ENCODE measurements at regions not wholly inside any gene's neighbourhood (a gene's known extent, or its start where the extent isn't known, plus 50 kb on each side); places are given as distances from the start of the nearest gene placed in this dataset.
"Not testable (repeated sequence)": the region's sequence is repeated elsewhere in the genome, so short reads cannot be mapped to it uniquely, and the experiment has no call there.

DNA sequence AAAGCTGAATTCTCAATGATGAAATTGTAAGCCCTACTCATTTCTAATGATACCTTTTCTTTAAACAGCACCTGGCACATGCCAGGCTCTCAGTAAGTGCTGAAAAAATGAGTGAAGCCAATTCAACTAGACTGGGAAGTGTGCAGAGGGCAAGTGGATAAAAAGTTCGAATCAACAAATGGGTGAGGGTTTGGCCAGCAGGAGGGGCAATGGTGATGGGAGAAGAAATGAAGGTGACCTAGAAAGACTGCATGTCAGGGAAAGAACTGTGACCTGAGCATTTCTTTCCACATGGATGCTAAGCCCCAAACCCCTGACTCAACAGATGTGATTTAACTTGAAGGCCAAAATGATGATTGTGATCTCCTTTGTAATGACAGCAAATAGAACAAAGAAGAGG, 54.6 kb downstream of the DKK1 start:
- no peaks in the 10 kb centered on the region for H3K27me3 ChIP-seq (replicated peaks in 2 of 5; ENCODE audit: control insufficient read depth in 4 of 5, insufficient read depth in 5 of 5, low read length in 4 of 5)
- H3K36me3 ChIP-seq (ENCODE audit: control insufficient read depth in 4 of 4, insufficient read depth in 4 of 4, low read length in 3 of 4) = no peaks in the 10 kb centered on the region
- no peak overlapping the region for H3K27ac ChIP-seq (ENCODE audit: insufficient read depth in 1 of 2, low read depth in 1 of 2, low read length in 2 of 2, poor library complexity in 1 of 2, severe bottlenecking in 2 of 2)
- CTCF ChIA-PET = no interaction called here
- H3K4me1 ChIP-seq (ENCODE audit: control extremely low read depth in 1 of 4, control insufficient read depth in 4 of 4, insufficient read depth in 4 of 4, low read length in 3 of 4) = no peaks in the 10 kb centered on the region
- peaks cover 0 to 2% (median 0%) of the 10 kb centered on the region in 5 experiments for H3K9me3 ChIP-seq (ENCODE audit: control extremely low read depth in 1 of 5, control insufficient read depth in 4 of 5, insufficient read depth in 2 of 5, low read depth in 1 of 5, low read length in 4 of 5)
- no peak for DNase-seq
- 100% methylated on average over 1 of the region's 1 CpG for WGBS (ENCODE audit: insufficient coverage)
- POLR2A ChIA-PET = no interaction called here
- H3K4me3 ChIP-seq (ENCODE audit: control insufficient read depth in 1 of 7, extremely low read depth in 1 of 7, insufficient read depth in 4 of 7, low read depth in 2 of 7, low read length in 6 of 7) = no peak overlapping the region

DNA sequence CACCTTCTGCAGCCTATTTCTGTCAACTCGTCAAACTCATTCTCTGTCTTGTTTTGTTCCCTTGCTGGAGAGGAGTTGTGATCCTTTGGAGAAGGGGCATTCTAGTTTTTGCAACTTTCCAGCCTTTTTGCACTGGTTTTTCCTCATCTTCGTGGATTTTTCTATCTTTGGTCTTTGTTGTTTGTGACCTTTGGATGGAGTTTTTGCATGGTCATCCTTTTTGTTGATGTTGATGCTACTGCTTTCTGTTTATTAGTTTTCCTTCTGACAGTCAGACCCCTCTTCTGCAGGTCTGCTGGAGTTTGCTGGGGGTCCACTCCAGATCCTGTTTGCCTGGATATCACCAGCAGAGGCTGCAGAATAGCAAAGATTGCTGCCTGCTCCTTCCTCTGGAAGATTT, 60.1 kb downstream of the DKK1 start:
- H3K27me3 ChIP-seq (replicated peaks in 2 of 5; ENCODE audit: control insufficient read depth in 4 of 5, insufficient read depth in 5 of 5, low read length in 4 of 5); DNase-seq; H3K4me3 ChIP-seq (ENCODE audit: control insufficient read depth in 1 of 7, extremely low read depth in 1 of 7, insufficient read depth in 4 of 7, low read depth in 2 of 7, low read length in 6 of 7); H3K36me3 ChIP-seq (ENCODE audit: control insufficient read depth in 4 of 4, insufficient read depth in 4 of 4, low read length in 3 of 4); CTCF ChIA-PET; H3K4me1 ChIP-seq (ENCODE audit: control extremely low read depth in 1 of 4, control insufficient read depth in 4 of 4, insufficient read depth in 4 of 4, low read length in 3 of 4); POLR2A ChIA-PET; H3K27ac ChIP-seq (ENCODE audit: insufficient read depth in 1 of 2, low read depth in 1 of 2, low read length in 2 of 2, poor library complexity in 1 of 2, severe bottlenecking in 2 of 2); H3K9me3 ChIP-seq (ENCODE audit: control extremely low read depth in 1 of 5, control insufficient read depth in 4 of 5, insufficient read depth in 2 of 5, low read depth in 1 of 5, low read length in 4 of 5): not testable (repeated sequence)
- WGBS (ENCODE audit: insufficient coverage) = 90% methylated on average over 2 of the region's 2 CpGs

DNA sequence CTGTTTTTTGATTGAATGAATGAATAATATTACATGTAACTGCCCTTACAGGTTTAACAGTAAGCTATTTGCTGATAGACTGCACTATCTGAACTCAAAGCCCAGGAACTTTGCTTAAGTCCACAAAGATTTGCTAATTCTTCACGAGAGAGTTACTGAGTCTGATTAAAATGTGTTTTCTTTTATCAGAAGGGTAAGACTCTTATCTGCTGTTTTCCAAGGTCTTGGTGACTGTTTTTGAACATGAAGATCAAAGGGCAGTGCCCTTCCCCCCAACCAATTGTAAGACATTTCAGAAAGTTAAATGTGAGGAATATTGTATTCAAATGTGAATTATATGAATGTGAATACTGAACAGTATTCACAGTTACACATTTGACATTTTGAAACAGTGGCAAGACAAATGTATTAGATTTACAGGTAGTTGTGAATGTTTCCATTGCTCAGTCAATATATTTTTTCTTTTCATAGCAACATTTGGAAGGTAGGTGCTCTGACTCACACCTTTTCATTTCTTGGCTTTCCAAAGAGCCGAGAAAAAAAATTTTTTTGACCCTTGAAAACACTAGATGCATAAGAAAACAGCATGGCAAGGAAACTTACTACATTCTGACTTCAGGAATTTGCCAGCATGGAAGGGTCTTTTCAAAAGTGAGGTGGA, 62.7 kb downstream of the DKK1 start:
- no peaks in the 10 kb centered on the region for H3K4me1 ChIP-seq (ENCODE audit: control extremely low read depth in 1 of 4, control insufficient read depth in 4 of 4, insufficient read depth in 4 of 4, low read length in 3 of 4)
- no peak overlapping the region for H3K4me3 ChIP-seq (ENCODE audit: control insufficient read depth in 1 of 7, extremely low read depth in 1 of 7, insufficient read depth in 4 of 7, low read depth in 2 of 7, low read length in 6 of 7)
- H3K27ac ChIP-seq (ENCODE audit: insufficient read depth in 1 of 2, low read depth in 1 of 2, low read length in 2 of 2, poor library complexity in 1 of 2, severe bottlenecking in 2 of 2) = no peak overlapping the region
- peaks cover 0 to 10% (median 7%) of the 10 kb centered on the region in 5 experiments for H3K9me3 ChIP-seq (ENCODE audit: control extremely low read depth in 1 of 5, control insufficient read depth in 4 of 5, insufficient read depth in 2 of 5, low read depth in 1 of 5, low read length in 4 of 5)
- 77% methylated on average over 2 of the region's 2 CpGs for WGBS (ENCODE audit: insufficient coverage)
- CTCF ChIA-PET = no interaction called here
- POLR2A ChIA-PET = no interaction called here
- no peaks in the 10 kb centered on the region for H3K36me3 ChIP-seq (ENCODE audit: control insufficient read depth in 4 of 4, insufficient read depth in 4 of 4, low read length in 3 of 4)
- no peaks in the 10 kb centered on the region for H3K27me3 ChIP-seq (replicated peaks in 2 of 5; ENCODE audit: control insufficient read depth in 4 of 5, insufficient read depth in 5 of 5, low read length in 4 of 5)
- no peak for DNase-seq

DNA sequence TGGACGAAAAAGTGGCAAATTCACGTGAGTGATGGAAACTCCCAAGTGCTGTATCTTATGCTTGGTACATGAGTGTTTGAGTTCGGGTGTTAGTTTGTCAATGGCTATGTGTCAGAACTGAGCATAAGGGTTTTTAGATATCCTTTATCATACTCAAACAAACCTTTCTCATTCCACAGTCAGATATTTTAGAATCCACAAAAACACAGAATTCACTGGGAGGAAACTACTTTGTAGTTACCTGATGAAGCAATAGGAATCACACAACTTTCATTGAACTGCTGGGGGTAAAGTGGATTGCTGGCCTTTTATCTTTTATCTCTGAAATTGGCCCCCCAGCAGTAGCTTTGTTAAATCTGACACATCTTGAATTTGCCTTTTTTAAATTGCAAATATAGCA, 64.0 kb downstream of the DKK1 start:
- WGBS (ENCODE audit: insufficient coverage) = 70% methylated on average over 2 of the region's 3 CpGs

DNA sequence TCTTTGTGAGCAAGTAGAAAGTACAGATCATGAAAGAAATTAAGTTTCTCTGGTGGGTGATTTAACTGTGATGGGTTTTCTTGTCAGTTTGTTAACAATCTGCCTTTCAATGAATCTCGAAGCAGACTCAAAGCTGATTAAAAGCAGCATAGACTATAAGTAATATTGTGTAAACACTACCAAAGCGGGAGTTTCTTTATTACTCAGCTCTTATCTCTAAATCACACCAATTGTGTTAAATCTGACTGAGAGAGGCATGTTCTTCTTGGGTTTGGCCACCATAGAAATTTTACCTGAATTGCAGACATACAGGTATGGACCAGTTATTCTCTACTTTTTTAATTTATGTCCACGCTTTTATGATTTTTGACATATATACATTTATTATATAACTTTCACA, 65.2 kb downstream of the DKK1 start:
- Histone ChIP-seq H3K27ac (ENCODE audit: insufficient read depth in 1 of 2, low read depth in 1 of 2, low read length in 2 of 2, poor library complexity in 1 of 2, severe bottlenecking in 2 of 2) (no peak overlapping the region), H3K9me3 (ENCODE audit: control extremely low read depth in 1 of 5, control insufficient read depth in 4 of 5, insufficient read depth in 2 of 5, low read depth in 1 of 5, low read length in 4 of 5) (peaks cover 0 to 7% (median 5%) of the 10 kb centered on the region in 5 experiments), H3K36me3 (ENCODE audit: control insufficient read depth in 4 of 4, insufficient read depth in 4 of 4, low read length in 3 of 4) (no peaks in the 10 kb centered on the region), H3K4me1 (ENCODE audit: control extremely low read depth in 1 of 4, control insufficient read depth in 4 of 4, insufficient read depth in 4 of 4, low read length in 3 of 4) (no peaks in the 10 kb centered on the region), H3K4me3 (ENCODE audit: control insufficient read depth in 1 of 7, extremely low read depth in 1 of 7, insufficient read depth in 4 of 7, low read depth in 2 of 7, low read length in 6 of 7) (no peak overlapping the region), H3K27me3 (replicated peaks in 2 of 5; ENCODE audit: control insufficient read depth in 4 of 5, insufficient read depth in 5 of 5, low read length in 4 of 5) (no peaks in the 10 kb centered on the region)
- ChIA-PET CTCF (no interaction called here), POLR2A (no interaction called here)
- no CpG with 5 or more reads among the region's 3 CpGs for WGBS (ENCODE audit: insufficient coverage)
- no peak for DNase-seq

More for the DNA sequence above, 64.0 kb downstream of the DKK1 start:
- Histone ChIP-seq H3K27ac (ENCODE audit: insufficient read depth in 1 of 2, low read depth in 1 of 2, low read length in 2 of 2, poor library complexity in 1 of 2, severe bottlenecking in 2 of 2) (no peak overlapping the region), H3K27me3 (replicated peaks in 2 of 5; ENCODE audit: control insufficient read depth in 4 of 5, insufficient read depth in 5 of 5, low read length in 4 of 5) (no peaks in the 10 kb centered on the region), H3K36me3 (ENCODE audit: control insufficient read depth in 4 of 4, insufficient read depth in 4 of 4, low read length in 3 of 4) (no peaks in the 10 kb centered on the region), H3K4me3 (ENCODE audit: control insufficient read depth in 1 of 7, extremely low read depth in 1 of 7, insufficient read depth in 4 of 7, low read depth in 2 of 7, low read length in 6 of 7) (no peak overlapping the region), H3K4me1 (ENCODE audit: control extremely low read depth in 1 of 4, control insufficient read depth in 4 of 4, insufficient read depth in 4 of 4, low read length in 3 of 4) (no peaks in the 10 kb centered on the region), H3K9me3 (ENCODE audit: control extremely low read depth in 1 of 5, control insufficient read depth in 4 of 5, insufficient read depth in 2 of 5, low read depth in 1 of 5, low read length in 4 of 5) (peaks cover 0 to 10% (median 7%) of the 10 kb centered on the region in 5 experiments)
- CTCF ChIA-PET = no interaction called here
- peak; percentile 15 to 65 (median 46) for DNase-seq
- POLR2A ChIA-PET = no interaction called here

DNA sequence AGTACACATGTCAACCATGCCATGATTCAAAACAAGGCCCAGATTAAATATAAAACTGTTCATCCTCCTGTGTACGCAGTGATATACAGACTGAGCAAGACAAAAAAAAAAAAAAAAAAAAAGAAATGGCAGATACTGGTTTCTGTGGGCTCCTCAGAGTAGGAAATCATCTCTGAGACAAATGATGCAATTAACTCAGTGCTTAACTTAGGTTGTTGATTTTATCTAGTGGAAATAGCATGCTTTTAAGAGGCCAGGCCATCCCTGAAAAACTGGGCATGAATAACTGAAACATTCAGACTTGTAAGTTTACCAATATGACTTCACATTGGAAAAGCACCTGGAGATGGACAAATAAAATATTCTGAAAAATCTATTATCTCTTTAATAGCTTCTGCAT, 69.0 kb downstream of the DKK1 start:
- no peak for DNase-seq
- WGBS (ENCODE audit: insufficient coverage) = 100% methylated on average over 1 of the region's 1 CpG
- no peaks in the 10 kb centered on the region for H3K4me1 ChIP-seq (ENCODE audit: control extremely low read depth in 1 of 4, control insufficient read depth in 4 of 4, insufficient read depth in 4 of 4, low read length in 3 of 4)
- no peak overlapping the region for H3K27ac ChIP-seq (ENCODE audit: insufficient read depth in 1 of 2, low read depth in 1 of 2, low read length in 2 of 2, poor library complexity in 1 of 2, severe bottlenecking in 2 of 2)
- ChIA-PET CTCF (no interaction called here), POLR2A (no interaction called here)
- H3K27me3 ChIP-seq (replicated peaks in 2 of 5; ENCODE audit: control insufficient read depth in 4 of 5, insufficient read depth in 5 of 5, low read length in 4 of 5) = no peaks in the 10 kb centered on the region
- no peak overlapping the region for H3K4me3 ChIP-seq (ENCODE audit: control insufficient read depth in 1 of 7, extremely low read depth in 1 of 7, insufficient read depth in 4 of 7, low read depth in 2 of 7, low read length in 6 of 7)
- no peaks in the 10 kb centered on the region for H3K36me3 ChIP-seq (ENCODE audit: control insufficient read depth in 4 of 4, insufficient read depth in 4 of 4, low read length in 3 of 4)
- H3K9me3 ChIP-seq (ENCODE audit: control extremely low read depth in 1 of 5, control insufficient read depth in 4 of 5, insufficient read depth in 2 of 5, low read depth in 1 of 5, low read length in 4 of 5) = no peaks in the 10 kb centered on the region

DNA sequence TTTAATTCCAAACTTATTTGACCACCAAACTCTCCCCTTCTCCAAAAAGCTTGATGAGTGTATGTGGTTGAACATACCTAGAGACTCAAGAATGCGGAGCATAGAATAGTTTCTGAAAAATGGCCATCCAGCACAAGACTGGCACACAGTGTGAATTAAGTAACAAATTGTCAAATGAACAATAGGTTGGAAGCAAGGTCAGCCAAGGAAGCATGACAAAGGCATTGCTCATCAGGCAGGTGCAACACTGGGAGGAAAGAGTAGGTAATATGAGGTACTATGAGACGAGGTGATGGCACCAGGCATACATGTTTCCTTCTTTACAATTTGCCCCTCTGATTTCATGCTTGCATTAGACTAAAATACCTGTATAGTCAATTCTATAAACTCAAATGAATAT, 73.7 kb downstream of the DKK1 start:
- WGBS (ENCODE audit: insufficient coverage) = no CpG with 5 or more reads among the region's 2 CpGs
- ChIA-PET CTCF (no interaction called here), POLR2A (no interaction called here)
- Histone ChIP-seq H3K9me3 (ENCODE audit: control extremely low read depth in 1 of 5, control insufficient read depth in 4 of 5, insufficient read depth in 2 of 5, low read depth in 1 of 5, low read length in 4 of 5) (no peaks in the 10 kb centered on the region), H3K4me1 (ENCODE audit: control extremely low read depth in 1 of 4, control insufficient read depth in 4 of 4, insufficient read depth in 4 of 4, low read length in 3 of 4) (no peaks in the 10 kb centered on the region), H3K27me3 (replicated peaks in 2 of 5; ENCODE audit: control insufficient read depth in 4 of 5, insufficient read depth in 5 of 5, low read length in 4 of 5) (peaks cover 0 to 2% (median 0%) of the 10 kb centered on the region in 5 experiments), H3K27ac (ENCODE audit: insufficient read depth in 1 of 2, low read depth in 1 of 2, low read length in 2 of 2, poor library complexity in 1 of 2, severe bottlenecking in 2 of 2) (no peak overlapping the region), H3K36me3 (ENCODE audit: control insufficient read depth in 4 of 4, insufficient read depth in 4 of 4, low read length in 3 of 4) (no peaks in the 10 kb centered on the region), H3K4me3 (ENCODE audit: control insufficient read depth in 1 of 7, extremely low read depth in 1 of 7, insufficient read depth in 4 of 7, low read depth in 2 of 7, low read length in 6 of 7) (no peak overlapping the region)
- no peak for DNase-seq
